ENCODE measurements at regions not wholly inside any gene's neighbourhood (a gene's known extent, or its start where the extent isn't known, plus 50 kb on each side); places are given as distances from the start of the nearest gene placed in this dataset.

- DNase-seq: no peak
- POLR2A ChIA-PET: no interaction called here
Observed at GRCh38 chr4:160795216-160795615, 1368.6 kb downstream of the FSTL5 start.

GRCh38 chr4:160808174-160808573 lies 1355.6 kb downstream of the FSTL5 start:
- CTCF ChIA-PET: no interaction called here

More at GRCh38 chr4:160795216-160795615, 1368.6 kb downstream of the FSTL5 start:
- no peaks in the 10 kb centered on the region for H3K4me1 ChIP-seq (ENCODE audit: control extremely low read depth in 1 of 4, control insufficient read depth in 4 of 4, insufficient read depth in 4 of 4, low read length in 3 of 4)
- H3K36me3 ChIP-seq (ENCODE audit: control insufficient read depth in 4 of 4, insufficient read depth in 4 of 4, low read length in 3 of 4): no peaks in the 10 kb centered on the region
- no peaks in the 10 kb centered on the region for H3K27me3 ChIP-seq (replicated peaks in 2 of 5; ENCODE audit: control insufficient read depth in 4 of 5, insufficient read depth in 5 of 5, low read length in 4 of 5)
- H3K4me3 ChIP-seq (ENCODE audit: control insufficient read depth in 1 of 7, extremely low read depth in 1 of 7, insufficient read depth in 4 of 7, low read depth in 2 of 7, low read length in 6 of 7): no peak overlapping the region
- H3K27ac ChIP-seq (ENCODE audit: insufficient read depth in 1 of 2, low read depth in 1 of 2, low read length in 2 of 2, poor library complexity in 1 of 2, severe bottlenecking in 2 of 2): no peak overlapping the region
- CTCF ChIA-PET: no interaction called here
- H3K9me3 ChIP-seq (ENCODE audit: control extremely low read depth in 1 of 5, control insufficient read depth in 4 of 5, insufficient read depth in 2 of 5, low read depth in 1 of 5, low read length in 4 of 5): peaks cover 0 to 8% (median 2%) of the 10 kb centered on the region in 5 experiments

GRCh38 chr4:160809576-160809975 lies 1354.2 kb downstream of the FSTL5 start:
- POLR2A ChIA-PET: no interaction called here
- CTCF ChIA-PET: no interaction called here
- no peaks in the 10 kb centered on the region for H3K9me3 ChIP-seq (ENCODE audit: control extremely low read depth in 1 of 5, control insufficient read depth in 4 of 5, insufficient read depth in 2 of 5, low read depth in 1 of 5, low read length in 4 of 5)
- H3K4me1 ChIP-seq (ENCODE audit: control extremely low read depth in 1 of 4, control insufficient read depth in 4 of 4, insufficient read depth in 4 of 4, low read length in 3 of 4): no peaks in the 10 kb centered on the region
- no peak overlapping the region for H3K4me3 ChIP-seq (ENCODE audit: control insufficient read depth in 1 of 7, extremely low read depth in 1 of 7, insufficient read depth in 4 of 7, low read depth in 2 of 7, low read length in 6 of 7)
- H3K27ac ChIP-seq (ENCODE audit: insufficient read depth in 1 of 2, low read depth in 1 of 2, low read length in 2 of 2, poor library complexity in 1 of 2, severe bottlenecking in 2 of 2): no peak overlapping the region
- no peaks in the 10 kb centered on the region for H3K27me3 ChIP-seq (replicated peaks in 2 of 5; ENCODE audit: control insufficient read depth in 4 of 5, insufficient read depth in 5 of 5, low read length in 4 of 5)
- H3K36me3 ChIP-seq (ENCODE audit: control insufficient read depth in 4 of 4, insufficient read depth in 4 of 4, low read length in 3 of 4): no peaks in the 10 kb centered on the region
- no peak for DNase-seq

More at GRCh38 chr4:160808174-160808573, 1355.6 kb downstream of the FSTL5 start:
- Histone ChIP-seq H3K36me3 (ENCODE audit: control insufficient read depth in 4 of 4, insufficient read depth in 4 of 4, low read length in 3 of 4) (no peaks in the 10 kb centered on the region), H3K9me3 (ENCODE audit: control extremely low read depth in 1 of 5, control insufficient read depth in 4 of 5, insufficient read depth in 2 of 5, low read depth in 1 of 5, low read length in 4 of 5) (no peaks in the 10 kb centered on the region), H3K27ac (ENCODE audit: insufficient read depth in 1 of 2, low read depth in 1 of 2, low read length in 2 of 2, poor library complexity in 1 of 2, severe bottlenecking in 2 of 2) (no peak overlapping the region), H3K4me1 (ENCODE audit: control extremely low read depth in 1 of 4, control insufficient read depth in 4 of 4, insufficient read depth in 4 of 4, low read length in 3 of 4) (no peaks in the 10 kb centered on the region), H3K27me3 (replicated peaks in 2 of 5; ENCODE audit: control insufficient read depth in 4 of 5, insufficient read depth in 5 of 5, low read length in 4 of 5) (no peaks in the 10 kb centered on the region), H3K4me3 (ENCODE audit: control insufficient read depth in 1 of 7, extremely low read depth in 1 of 7, insufficient read depth in 4 of 7, low read depth in 2 of 7, low read length in 6 of 7) (no peak overlapping the region)
- POLR2A ChIA-PET: no interaction called here
- no peak for DNase-seq

- no peaks in the 10 kb centered on the region for H3K9me3 ChIP-seq (ENCODE audit: control extremely low read depth in 1 of 5, control insufficient read depth in 4 of 5, insufficient read depth in 2 of 5, low read depth in 1 of 5, low read length in 4 of 5)
- H3K4me3 ChIP-seq (ENCODE audit: control insufficient read depth in 1 of 7, extremely low read depth in 1 of 7, insufficient read depth in 4 of 7, low read depth in 2 of 7, low read length in 6 of 7): no peak overlapping the region
- H3K27ac ChIP-seq (ENCODE audit: insufficient read depth in 1 of 2, low read depth in 1 of 2, low read length in 2 of 2, poor library complexity in 1 of 2, severe bottlenecking in 2 of 2): no peak overlapping the region
- no peaks in the 10 kb centered on the region for H3K27me3 ChIP-seq (replicated peaks in 2 of 5; ENCODE audit: control insufficient read depth in 4 of 5, insufficient read depth in 5 of 5, low read length in 4 of 5)
- WGBS (ENCODE audit: insufficient coverage): no CpG with 5 or more reads among the region's 1 CpG
- ChIA-PET CTCF (no interaction called here), POLR2A (no interaction called here)
- no peaks in the 10 kb centered on the region for H3K4me1 ChIP-seq (ENCODE audit: control extremely low read depth in 1 of 4, control insufficient read depth in 4 of 4, insufficient read depth in 4 of 4, low read length in 3 of 4)
- no peaks in the 10 kb centered on the region for H3K36me3 ChIP-seq (ENCODE audit: control insufficient read depth in 4 of 4, insufficient read depth in 4 of 4, low read length in 3 of 4)
- no peak for DNase-seq
Observed at GRCh38 chr4:160810424-160810823, 1353.4 kb downstream of the FSTL5 start.

GRCh38 chr4:160810941-160811340 lies 1352.9 kb downstream of the FSTL5 start:
- no CpG with 5 or more reads among the region's 1 CpG for WGBS (ENCODE audit: insufficient coverage)

GRCh38 chr4:160811956-160812355 lies 1351.8 kb downstream of the FSTL5 start:
- ChIA-PET CTCF (no interaction called here), POLR2A (no interaction called here)
- no peaks in the 10 kb centered on the region for H3K9me3 ChIP-seq (ENCODE audit: control extremely low read depth in 1 of 5, control insufficient read depth in 4 of 5, insufficient read depth in 2 of 5, low read depth in 1 of 5, low read length in 4 of 5)
- no peak overlapping the region for H3K4me3 ChIP-seq (ENCODE audit: control insufficient read depth in 1 of 7, extremely low read depth in 1 of 7, insufficient read depth in 4 of 7, low read depth in 2 of 7, low read length in 6 of 7)
- H3K36me3 ChIP-seq (ENCODE audit: control insufficient read depth in 4 of 4, insufficient read depth in 4 of 4, low read length in 3 of 4): no peaks in the 10 kb centered on the region
- no peak overlapping the region for H3K27ac ChIP-seq (ENCODE audit: insufficient read depth in 1 of 2, low read depth in 1 of 2, low read length in 2 of 2, poor library complexity in 1 of 2, severe bottlenecking in 2 of 2)
- DNase-seq: no peak
- no peaks in the 10 kb centered on the region for H3K4me1 ChIP-seq (ENCODE audit: control extremely low read depth in 1 of 4, control insufficient read depth in 4 of 4, insufficient read depth in 4 of 4, low read length in 3 of 4)
- H3K27me3 ChIP-seq (replicated peaks in 2 of 5; ENCODE audit: control insufficient read depth in 4 of 5, insufficient read depth in 5 of 5, low read length in 4 of 5): no peaks in the 10 kb centered on the region

More at GRCh38 chr4:160810941-160811340, 1352.9 kb downstream of the FSTL5 start:
- no peak overlapping the region for H3K27ac ChIP-seq (ENCODE audit: insufficient read depth in 1 of 2, low read depth in 1 of 2, low read length in 2 of 2, poor library complexity in 1 of 2, severe bottlenecking in 2 of 2)
- POLR2A ChIA-PET: no interaction called here
- DNase-seq: no peak
- no peaks in the 10 kb centered on the region for H3K9me3 ChIP-seq (ENCODE audit: control extremely low read depth in 1 of 5, control insufficient read depth in 4 of 5, insufficient read depth in 2 of 5, low read depth in 1 of 5, low read length in 4 of 5)
- H3K4me1 ChIP-seq (ENCODE audit: control extremely low read depth in 1 of 4, control insufficient read depth in 4 of 4, insufficient read depth in 4 of 4, low read length in 3 of 4): no peaks in the 10 kb centered on the region
- CTCF ChIA-PET: no interaction called here
- no peaks in the 10 kb centered on the region for H3K27me3 ChIP-seq (replicated peaks in 2 of 5; ENCODE audit: control insufficient read depth in 4 of 5, insufficient read depth in 5 of 5, low read length in 4 of 5)
- no peak overlapping the region for H3K4me3 ChIP-seq (ENCODE audit: control insufficient read depth in 1 of 7, extremely low read depth in 1 of 7, insufficient read depth in 4 of 7, low read depth in 2 of 7, low read length in 6 of 7)
- no peaks in the 10 kb centered on the region for H3K36me3 ChIP-seq (ENCODE audit: control insufficient read depth in 4 of 4, insufficient read depth in 4 of 4, low read length in 3 of 4)

- ChIA-PET POLR2A (no interaction called here), CTCF (no interaction called here)
- no peak overlapping the region for H3K4me3 ChIP-seq (ENCODE audit: control insufficient read depth in 1 of 7, extremely low read depth in 1 of 7, insufficient read depth in 4 of 7, low read depth in 2 of 7, low read length in 6 of 7)
- no peaks in the 10 kb centered on the region for H3K9me3 ChIP-seq (ENCODE audit: control extremely low read depth in 1 of 5, control insufficient read depth in 4 of 5, insufficient read depth in 2 of 5, low read depth in 1 of 5, low read length in 4 of 5)
- H3K4me1 ChIP-seq (ENCODE audit: control extremely low read depth in 1 of 4, control insufficient read depth in 4 of 4, insufficient read depth in 4 of 4, low read length in 3 of 4): no peaks in the 10 kb centered on the region
- no peaks in the 10 kb centered on the region for H3K27me3 ChIP-seq (replicated peaks in 2 of 5; ENCODE audit: control insufficient read depth in 4 of 5, insufficient read depth in 5 of 5, low read length in 4 of 5)
- no peak overlapping the region for H3K27ac ChIP-seq (ENCODE audit: insufficient read depth in 1 of 2, low read depth in 1 of 2, low read length in 2 of 2, poor library complexity in 1 of 2, severe bottlenecking in 2 of 2)
- DNase-seq: no peak
- H3K36me3 ChIP-seq (ENCODE audit: control insufficient read depth in 4 of 4, insufficient read depth in 4 of 4, low read length in 3 of 4): no peaks in the 10 kb centered on the region
Observed at GRCh38 chr4:160814726-160815125, 1349.1 kb downstream of the FSTL5 start.

GRCh38 chr4:160818571-160818970 lies 1345.2 kb downstream of the FSTL5 start:
- ChIA-PET POLR2A (no interaction called here), CTCF (no interaction called here)
- Histone ChIP-seq H3K4me3 (ENCODE audit: control insufficient read depth in 1 of 7, extremely low read depth in 1 of 7, insufficient read depth in 4 of 7, low read depth in 2 of 7, low read length in 6 of 7) (no peak overlapping the region), H3K9me3 (ENCODE audit: control extremely low read depth in 1 of 5, control insufficient read depth in 4 of 5, insufficient read depth in 2 of 5, low read depth in 1 of 5, low read length in 4 of 5) (no peaks in the 10 kb centered on the region), H3K4me1 (ENCODE audit: control extremely low read depth in 1 of 4, control insufficient read depth in 4 of 4, insufficient read depth in 4 of 4, low read length in 3 of 4) (no peaks in the 10 kb centered on the region), H3K27me3 (replicated peaks in 2 of 5; ENCODE audit: control insufficient read depth in 4 of 5, insufficient read depth in 5 of 5, low read length in 4 of 5) (no peaks in the 10 kb centered on the region), H3K36me3 (ENCODE audit: control insufficient read depth in 4 of 4, insufficient read depth in 4 of 4, low read length in 3 of 4) (no peaks in the 10 kb centered on the region), H3K27ac (ENCODE audit: insufficient read depth in 1 of 2, low read depth in 1 of 2, low read length in 2 of 2, poor library complexity in 1 of 2, severe bottlenecking in 2 of 2) (no peak overlapping the region)
- no peak for DNase-seq
- no CpG with 5 or more reads among the region's 1 CpG for WGBS (ENCODE audit: insufficient coverage)
